HG03521 (cell line): ENCODE measurements at regions not wholly inside any gene's neighbourhood (a gene's known extent, or its start where the extent isn't known, plus 50 kb on each side); places are given as distances from the start of the nearest gene placed in this dataset.

Experiments used
- ATAC-seq: cut with Tn5 transposase; IDR thresholded peaks from one replicate; pipeline ENCODE4 v1.9.1; 2021; ENCODE audit warnings: mild to moderate bottlenecking, moderate library complexity; ENCODE audit not compliant: unreplicated experiment

DNA sequence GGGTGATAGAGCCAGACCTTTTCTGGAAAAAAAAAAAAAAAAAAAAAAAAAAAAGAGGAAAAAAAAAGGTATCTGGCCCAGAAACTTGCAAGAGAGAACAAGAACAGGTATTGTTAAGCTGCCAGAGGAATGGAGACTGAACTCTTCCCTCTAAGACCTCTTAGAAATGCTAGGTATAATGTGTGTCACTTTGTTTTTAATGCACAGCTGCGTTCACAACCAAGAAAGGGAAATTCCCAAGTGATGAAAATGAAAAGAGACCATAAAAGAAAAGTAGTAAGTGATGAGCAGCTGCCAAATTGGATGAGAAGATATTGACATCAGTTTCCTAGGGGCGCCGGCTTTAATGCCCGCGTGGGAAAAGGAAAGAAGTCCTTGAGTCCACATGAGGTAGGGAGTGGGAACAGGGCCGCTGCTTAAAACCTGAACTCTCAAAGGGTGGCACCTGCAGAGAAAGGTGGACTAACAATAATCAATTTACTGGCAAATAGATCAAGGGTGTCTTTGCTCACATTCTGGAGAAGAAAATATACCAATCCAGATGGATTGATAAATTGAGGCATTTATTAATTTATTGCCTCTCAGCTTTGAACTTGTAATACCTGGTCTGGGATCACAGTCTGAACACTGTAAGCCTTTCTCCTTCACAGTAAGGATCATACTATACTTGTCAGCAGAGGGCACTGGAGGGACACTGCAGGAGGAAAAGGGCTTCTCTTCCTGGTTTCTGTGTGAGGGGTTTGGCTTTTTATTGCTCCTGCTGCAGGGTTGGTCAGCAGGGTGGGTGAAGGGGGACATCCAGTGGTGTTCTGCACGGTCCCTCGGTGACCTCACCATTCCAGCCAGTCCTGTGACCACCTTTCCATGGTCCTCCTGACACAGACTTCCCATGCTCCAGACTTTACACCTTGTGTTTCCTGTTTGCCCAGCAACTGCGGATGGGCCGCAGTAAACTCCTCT, 131.6 kb downstream of the AQP9 start:
- no peak for ATAC-seq

DNA sequence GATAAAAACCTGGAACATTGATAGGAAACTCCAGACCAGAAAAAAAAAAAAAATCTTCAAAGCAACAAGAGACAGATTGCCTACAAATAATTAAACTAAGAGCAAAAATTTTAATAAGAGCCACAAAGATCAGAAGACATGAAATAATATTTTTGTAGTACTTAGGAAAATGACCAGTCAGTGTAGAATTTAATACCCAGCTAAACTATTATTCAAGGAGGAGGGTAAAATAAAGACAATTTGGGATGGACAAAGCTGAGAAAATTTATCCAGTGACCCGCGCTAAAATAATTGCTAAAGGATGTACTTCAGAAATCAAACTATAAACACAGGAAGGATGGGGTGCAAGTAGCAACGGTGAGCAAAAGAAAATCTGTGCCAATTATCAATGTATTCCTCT, 133.2 kb downstream of the AQP9 start:
- ATAC-seq: no peak

DNA sequence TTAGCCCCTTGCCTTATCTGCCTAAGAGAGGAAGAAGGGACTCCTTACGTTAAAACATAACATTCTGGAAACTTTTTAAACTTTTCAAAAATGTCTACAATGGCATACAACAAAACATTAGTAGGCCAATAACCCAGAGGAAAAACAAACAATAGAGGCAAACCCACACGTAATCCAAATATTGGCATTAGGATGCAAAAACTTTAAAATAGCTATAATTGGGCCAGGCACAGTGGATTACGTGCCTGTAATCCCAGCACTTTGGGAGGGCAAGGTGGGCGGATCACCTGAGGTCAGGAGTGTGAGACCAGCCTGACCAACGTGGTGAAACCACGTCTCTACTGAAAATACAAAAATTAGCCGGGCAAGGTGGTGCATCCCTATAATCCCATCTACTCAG, 134.9 kb downstream of the AQP9 start:
- no peak for ATAC-seq

DNA sequence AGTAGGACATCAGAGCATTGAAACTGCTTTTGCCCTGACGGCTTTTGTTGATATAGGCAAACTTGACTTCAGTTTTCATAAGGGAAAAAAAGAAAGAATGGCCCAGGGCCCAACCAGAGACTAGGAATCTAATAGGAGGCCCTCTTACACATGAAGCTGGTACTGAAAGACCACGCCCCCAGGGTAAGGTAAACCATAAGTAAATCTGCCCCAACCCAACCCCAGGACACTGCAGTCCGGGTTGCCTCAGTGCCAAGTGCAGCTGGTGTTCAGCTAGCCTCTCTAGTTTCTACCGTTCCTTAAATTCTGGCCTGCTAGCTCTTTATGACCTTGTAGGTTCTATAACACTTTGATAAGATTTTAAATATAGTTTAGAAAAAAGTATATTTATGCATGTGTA, 136.7 kb downstream of the AQP9 start:
- ATAC-seq: no peak

DNA sequence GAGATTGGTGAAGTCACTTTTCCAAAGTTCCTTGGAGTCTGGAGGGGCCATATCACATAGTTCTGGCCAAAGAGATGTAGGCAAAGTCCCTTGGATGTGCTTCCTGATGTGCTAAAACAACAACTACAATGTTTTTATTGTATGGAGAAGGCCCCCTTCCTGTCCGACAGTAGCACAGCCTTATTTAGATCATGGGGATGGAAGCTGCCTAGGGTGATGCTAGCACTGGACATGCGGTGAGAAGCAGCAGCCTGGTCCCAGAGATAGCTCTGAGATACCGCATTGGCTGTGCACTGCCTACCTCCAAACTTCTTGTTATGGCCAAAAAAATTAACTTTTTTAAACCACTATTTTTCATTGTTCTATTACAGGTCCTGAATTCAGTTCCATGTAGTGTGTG, 137.6 kb downstream of the AQP9 start:
- no peak for ATAC-seq

DNA sequence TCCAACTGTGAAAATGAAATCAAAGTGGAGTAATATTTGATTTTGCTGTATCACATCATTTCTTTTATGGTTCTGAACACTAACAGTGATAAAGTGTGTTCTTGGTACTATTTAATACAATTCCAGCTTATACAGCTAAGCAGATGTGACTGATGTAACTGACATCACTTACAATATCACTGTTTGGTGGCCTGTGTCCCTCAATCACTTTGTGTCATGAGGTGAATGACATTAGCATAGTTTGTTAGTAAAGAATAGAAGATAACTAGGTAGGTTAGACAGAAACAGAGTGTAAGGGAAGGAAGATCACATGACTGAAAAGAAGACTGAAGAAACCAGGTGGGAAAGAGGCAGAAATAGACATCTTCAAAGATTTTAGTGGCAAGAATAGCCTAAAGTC, 138.7 kb downstream of the AQP9 start:
- no peak for ATAC-seq

DNA sequence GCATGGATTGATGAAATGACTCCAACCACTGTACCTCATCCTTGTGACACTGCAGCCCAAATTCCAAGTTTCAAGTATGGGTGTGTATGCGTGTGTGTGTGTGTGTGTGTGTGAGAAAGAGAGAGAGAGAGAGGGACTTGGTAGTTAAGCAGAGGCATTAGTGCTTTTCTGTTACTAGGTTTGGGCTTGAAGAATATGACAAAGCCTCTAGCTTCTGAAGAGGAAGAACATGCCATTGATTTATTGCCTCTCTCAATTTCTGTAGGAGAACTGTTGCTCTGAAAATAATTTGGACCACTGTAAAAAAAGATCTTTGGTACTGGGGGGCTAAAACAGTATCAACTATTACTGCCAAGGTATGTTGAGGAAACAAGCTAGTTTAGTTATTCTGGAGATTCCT, 139.2 kb downstream of the AQP9 start:
- ATAC-seq: no peak

DNA sequence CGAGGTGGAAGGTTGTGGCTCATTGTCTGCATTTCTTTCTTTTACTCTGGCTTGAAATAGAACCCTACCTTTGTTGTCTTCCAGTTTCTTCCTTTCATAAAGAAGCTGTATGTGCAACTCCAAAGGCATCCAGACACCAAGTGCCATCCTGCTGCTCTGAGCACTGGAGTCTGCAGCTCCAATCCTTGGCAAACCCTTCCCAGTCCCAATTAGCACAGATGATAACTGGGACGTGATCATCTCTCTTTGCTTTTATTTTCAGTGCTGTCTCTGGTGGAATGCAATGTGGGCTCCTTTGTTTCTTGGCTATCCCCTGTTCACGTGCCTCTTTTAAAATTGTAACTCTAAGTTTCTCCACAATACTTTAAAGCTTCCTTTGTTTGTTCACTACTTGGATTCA, 140.9 kb downstream of the AQP9 start:
- ATAC-seq: no peak

DNA sequence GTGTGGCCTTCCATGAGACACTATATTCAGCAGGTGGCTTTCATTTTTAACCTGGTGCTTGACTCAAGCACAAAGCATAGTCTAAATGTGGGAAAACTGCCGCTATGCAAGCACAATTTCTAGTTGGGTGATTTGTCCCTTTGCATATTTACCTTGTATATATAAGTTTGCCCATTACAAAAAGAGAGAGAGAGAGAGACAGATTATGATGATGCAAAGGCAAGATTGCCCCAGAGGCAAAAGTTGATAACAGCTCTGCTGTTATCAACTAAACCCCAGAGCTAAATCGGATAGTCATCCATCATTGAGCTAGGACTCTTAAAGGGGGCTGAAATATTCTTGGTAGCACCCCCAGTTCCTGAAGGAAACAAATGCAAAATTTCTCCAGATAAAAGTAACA, 141.5 kb downstream of the AQP9 start:
- no peak for ATAC-seq

DNA sequence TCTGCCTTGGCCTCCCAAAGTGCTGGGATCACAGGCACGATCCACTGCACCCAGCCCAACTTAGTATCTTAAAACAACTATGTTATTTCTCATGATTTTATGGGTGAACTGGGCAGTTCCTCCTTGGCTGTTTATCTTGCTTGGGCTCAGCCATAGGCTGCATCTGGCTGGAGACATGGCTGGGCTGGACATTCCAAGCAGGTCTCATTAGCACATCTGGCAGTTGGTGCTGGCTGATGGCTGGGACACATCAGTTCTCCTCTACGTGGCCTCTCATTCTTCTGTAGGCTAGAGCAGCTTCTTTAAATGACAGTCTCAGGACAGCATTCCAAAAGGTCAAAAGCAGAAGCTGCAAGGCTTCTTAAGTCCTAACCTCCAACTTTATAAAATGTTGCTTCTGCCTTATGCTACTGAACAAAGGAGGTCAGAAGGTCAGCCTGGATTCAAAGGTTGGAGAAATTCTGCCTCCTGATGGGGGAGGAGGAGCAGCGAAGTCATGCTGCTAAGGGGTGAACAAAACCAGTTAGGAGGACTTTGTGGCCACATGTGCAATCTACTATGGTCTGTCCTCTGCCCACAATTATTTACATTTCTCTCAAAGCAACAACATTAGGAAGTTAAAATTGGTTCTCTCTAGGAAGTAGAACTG, 144.0 kb downstream of the AQP9 start:
- no peak for ATAC-seq

DNA sequence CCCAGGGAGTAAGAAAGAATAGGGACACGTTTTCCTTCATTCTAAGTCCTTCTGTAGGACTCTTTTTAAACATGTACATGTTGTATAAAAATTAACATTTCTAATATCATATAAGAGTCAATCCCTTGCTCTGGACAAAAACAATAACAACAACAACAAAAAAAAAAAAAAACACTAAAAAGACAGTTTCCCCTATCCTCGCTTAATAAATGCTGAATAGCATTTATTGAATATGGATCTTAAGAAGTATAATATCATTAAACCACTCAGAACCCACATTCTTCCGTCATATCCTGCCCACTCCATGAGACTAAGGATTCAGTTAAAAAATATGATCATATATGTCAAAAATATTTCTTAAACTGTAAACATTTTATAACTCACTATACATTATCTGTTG, 145.1 kb downstream of the AQP9 start:
- ATAC-seq: no peak

DNA sequence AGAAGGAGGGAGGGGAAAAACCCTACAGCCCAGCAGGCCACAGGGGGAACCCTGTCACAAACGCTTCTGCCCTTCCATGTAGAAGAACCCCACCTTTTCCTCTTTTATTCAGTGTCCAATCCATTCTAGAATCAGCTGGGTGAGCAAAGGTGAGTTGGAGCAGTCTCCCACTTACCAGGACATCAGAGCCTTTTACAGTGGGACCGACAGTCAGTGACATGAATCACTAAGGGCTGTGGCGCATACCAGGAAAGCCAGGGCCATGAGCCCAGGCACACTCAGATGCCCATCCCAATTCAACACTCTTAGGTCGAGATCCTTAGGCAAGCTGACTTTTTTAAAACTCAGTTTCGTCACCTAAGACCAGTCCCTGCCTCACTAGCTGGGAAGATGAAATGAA, 146.1 kb downstream of the AQP9 start:
- no peak for ATAC-seq

DNA sequence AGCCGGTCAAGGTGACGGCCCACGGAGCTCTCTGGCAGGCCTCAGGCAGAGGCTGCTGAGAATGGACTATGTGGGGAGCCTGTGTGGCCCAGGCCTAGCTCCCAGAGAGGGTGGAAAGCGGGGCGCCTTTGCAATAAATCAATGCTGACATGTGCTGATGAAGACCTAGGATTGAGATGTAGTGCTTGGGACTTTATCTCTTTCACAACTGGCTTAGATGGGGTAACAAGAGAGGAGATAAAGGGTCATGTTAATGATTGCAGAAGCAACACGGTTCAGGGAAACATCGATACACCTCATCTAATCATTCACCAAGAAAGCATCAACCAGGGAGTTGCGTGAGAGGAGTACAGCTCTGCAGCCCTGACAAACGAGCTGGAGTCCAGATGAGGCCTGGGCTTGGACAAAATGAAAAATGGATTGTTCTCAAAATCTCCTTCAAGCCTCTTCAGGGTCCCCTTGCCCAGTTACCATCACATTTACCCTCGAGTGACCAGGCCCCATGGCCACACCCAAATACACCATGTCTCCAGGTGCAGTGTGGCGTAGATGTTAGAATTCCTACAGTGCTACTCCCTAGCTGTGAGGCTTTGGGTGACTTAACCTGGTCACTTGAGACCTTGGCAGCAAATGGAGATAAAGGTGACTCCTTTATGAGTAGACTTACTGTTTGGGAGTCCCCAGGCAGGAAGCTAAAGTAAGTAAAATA, 146.4 kb upstream of the LIPC start:
- no peak for ATAC-seq

DNA sequence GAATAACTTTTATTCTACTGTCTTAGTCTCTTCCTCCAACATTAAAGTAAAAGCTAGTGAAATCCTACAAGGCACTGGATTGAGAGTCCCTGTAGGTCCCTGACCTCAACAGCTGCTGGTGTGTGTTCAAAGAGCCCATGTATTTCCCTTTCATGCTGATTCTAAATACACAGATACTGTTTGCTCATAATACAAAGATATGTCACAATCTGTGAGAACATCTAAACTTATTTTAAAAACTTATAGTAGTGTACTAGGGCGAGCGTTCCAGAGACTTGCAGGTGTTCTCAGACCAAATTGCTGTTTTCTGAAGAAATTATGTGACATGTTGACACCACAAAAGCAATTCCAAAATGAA, 145.9 kb upstream of the LIPC start:
- no peak for ATAC-seq

DNA sequence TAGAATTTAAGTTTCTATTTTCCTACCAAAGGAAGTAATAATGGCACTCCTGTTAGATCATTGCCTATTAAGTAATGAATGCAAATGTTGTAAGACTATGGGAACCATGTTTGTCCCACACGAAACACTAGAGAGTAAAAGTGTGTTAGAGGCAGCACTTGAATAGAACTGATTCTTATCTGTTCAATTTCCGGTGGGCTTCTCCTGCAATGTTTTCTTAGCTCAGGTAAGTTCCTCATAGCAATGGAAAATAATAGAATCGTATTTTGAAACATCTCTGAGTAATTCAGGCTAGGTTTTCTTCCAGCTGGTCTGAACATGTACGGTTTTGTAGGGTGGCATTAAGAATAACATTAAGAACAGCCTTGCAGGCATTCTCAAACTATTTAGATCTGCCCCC, 145.3 kb upstream of the LIPC start:
- no peak for ATAC-seq

DNA sequence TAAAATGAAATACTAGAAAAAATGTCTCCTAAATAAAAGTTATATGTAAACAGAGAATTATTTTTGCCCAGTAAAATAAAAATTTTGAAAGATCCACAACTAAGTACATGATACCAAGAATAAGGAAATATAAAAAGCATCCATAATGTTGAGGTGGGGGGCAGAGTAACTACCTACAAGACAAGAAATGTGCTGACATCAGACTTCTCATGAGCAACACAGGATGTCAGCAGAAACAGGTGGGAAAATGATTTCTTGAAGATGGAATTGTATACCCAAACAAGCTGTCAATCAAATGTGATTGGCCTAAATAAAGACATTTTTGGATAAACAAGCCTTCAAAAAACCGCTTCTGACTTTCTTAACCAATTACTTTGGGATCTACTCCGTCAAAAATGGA, 143.9 kb upstream of the LIPC start:
- ATAC-seq: no peak

DNA sequence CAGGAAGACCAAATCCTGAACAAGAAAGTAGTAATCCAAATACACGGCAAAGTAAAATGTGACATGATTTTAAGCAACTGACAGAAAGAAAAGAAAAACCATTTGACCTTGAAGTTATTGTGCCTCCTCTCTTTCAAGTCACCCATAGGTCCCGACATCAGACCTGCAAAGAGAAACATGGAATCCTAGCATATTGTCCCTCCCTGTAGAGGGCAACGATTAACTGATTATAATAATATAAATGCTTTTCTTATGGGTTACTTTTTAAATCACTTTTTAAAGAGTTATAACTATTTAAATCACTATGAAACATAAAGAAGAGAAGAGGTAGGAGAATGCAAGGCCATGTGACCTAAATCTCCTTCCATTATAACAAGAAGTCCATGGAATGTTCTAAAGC, 143.2 kb upstream of the LIPC start:
- ATAC-seq: no peak

DNA sequence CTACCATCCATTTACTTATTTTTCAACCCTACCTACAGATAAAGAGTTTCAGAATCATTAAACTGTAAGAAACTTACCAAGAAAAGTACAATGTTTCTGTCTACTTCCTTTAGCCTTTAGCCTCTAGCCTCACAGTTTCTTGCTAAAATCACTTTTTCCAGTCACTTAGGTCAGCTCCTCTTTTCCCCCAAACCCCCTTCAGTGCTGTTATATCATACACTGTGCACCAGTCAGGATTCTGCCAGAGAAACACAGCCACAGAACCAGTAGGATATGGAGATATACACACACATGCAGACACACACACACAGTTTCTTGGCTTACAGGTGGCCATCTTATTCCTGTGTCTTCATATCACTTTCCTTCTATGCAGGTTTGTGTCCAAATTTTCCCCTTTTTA, 139.9 kb upstream of the LIPC start:
- no peak for ATAC-seq

DNA sequence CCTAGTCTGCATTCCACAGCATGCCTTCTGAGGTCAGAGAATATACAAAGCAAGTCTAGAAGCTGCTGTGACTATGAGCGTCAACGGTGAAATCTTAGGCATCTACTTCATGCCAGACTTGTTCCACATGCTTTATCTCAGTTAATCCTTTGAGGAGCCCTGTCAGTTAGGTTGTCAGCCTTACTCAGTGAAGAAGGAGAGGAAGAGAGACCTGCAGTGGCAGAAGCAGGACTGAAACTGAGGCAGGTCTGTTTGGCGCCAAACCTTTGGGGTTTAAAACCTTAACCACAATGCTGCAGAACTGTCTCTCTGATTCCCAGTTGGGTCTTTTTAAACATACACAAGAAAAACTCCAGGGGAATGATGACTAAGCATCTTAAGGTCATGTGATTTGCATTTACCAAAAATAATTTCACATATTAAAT, 139.0 kb upstream of the LIPC start:
- no peak for ATAC-seq

DNA sequence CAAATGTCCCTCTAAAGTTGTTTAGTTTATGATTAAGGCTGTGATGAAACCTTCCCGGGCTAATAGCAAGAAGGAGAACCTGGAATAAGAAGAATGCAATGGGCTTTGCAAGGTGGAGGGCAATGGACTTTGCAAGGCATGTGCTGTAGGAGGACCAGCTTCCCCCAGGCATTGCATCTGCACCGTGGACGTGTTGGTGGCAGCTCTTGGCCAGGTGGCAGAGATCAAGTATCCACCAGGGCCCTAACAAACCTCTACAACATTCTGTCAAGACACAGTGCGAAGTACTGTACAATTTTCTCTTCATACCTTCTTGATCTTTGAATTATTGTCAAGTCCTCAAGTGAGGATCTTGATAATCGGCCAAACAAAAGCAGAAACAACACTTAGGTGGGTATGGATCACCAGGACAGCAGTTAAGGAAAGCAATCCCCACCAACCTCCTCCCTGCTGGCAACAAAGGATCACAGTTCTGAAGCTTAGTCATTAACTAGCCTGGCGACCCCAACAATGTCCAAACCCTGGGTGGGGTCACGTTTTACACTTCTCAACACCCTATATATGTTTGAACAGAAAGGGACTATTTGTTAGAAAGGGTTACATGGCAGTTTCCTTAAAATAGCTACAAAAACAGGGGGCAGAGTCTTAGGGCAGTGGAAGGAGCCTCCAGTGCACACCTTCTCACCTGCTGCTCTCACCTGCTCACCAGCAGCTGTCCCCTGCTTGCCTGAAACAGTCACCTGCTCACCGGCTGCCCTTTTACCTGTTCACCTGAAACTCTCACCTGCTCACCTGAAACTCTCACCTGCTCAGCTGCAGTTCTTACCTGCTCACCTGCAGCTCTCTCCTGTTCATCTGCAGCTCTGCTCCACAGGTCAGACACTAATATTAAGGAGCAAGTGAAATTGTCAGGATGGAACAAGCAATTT, 137.9 kb upstream of the LIPC start:
- no peak for ATAC-seq
